Astrocyte of the cerebellum (primary cell): ENCODE measurements at regions not wholly inside any gene's neighbourhood (a gene's known extent, or its start where the extent isn't known, plus 50 kb on each side); places are given as distances from the start of the nearest gene placed in this dataset.

Experiments
- DNase-seq: peaks from one replicate; pipeline ENCODE4 v3.0.0-alpha.2; 2011; ENCODE audit warnings: low read depth
- H3K4me3 ChIP-seq: 2 replicates; pipeline ENCODE4 v1.5.1; 2011; ENCODE audit warnings: mild to moderate bottlenecking, low read depth, low read length, moderate library complexity
- CTCF ChIP-seq: IDR thresholded peaks from 2 replicates; pipeline ENCODE4 v1.5.1; 2012; ENCODE audit warnings: low read length, low read depth, moderate library complexity, mild to moderate bottlenecking; ENCODE audit errors: missing control alignments
- in situ Hi-C: cut with HindIII; loops from 2 replicates; pipeline ENCODE4 v1.10.0; 2017; ENCODE audit warnings: low sequenced_read_pairs

- in situ Hi-C loops = no loop called here
- no peak overlapping the region for H3K4me3 ChIP-seq
- DNase-seq = no peak
- TF ChIP-seq CTCF = no peak
Measured at GRCh38 chr3:67983166-67983565, 328.8 kb upstream of the SUCLG2 start.

GRCh38 chr3:67981077-67981476 lies 326.7 kb upstream of the SUCLG2 start:
- in situ Hi-C loops = no loop called here
- H3K4me3 ChIP-seq = no peak overlapping the region
- no peak for TF ChIP-seq CTCF
- DNase-seq = no peak

GRCh38 chr3:67979342-67979741 lies 324.9 kb upstream of the SUCLG2 start:
- in situ Hi-C loops = no loop called here
- TF ChIP-seq CTCF = no peak
- no peak for DNase-seq
- no peak overlapping the region for H3K4me3 ChIP-seq

GRCh38 chr3:67977762-67978161 lies 323.4 kb upstream of the SUCLG2 start:
- no peak for DNase-seq
- H3K4me3 ChIP-seq = no peak overlapping the region
- TF ChIP-seq CTCF = no peak
- in situ Hi-C loops = no loop called here

GRCh38 chr3:67976663-67977062 lies 322.3 kb upstream of the SUCLG2 start:
- no peak for DNase-seq
- in situ Hi-C loops = no loop called here
- TF ChIP-seq CTCF = no peak
- H3K4me3 ChIP-seq = no peak overlapping the region

- H3K4me3 ChIP-seq = no peak overlapping the region
- in situ Hi-C loops = no loop called here
- TF ChIP-seq CTCF = no peak
Measured at GRCh38 chr3:67964596-67964995, 310.2 kb upstream of the SUCLG2 start.

GRCh38 chr3:67957268-67957667 lies 302.9 kb upstream of the SUCLG2 start:
- no peak for TF ChIP-seq CTCF
- in situ Hi-C loops = no loop called here
- no peak overlapping the region for H3K4me3 ChIP-seq
- no peak for DNase-seq

More at GRCh38 chr3:67964596-67964995, 310.2 kb upstream of the SUCLG2 start:
- DNase-seq = no peak
